ENCODE measurements at regions not wholly inside any gene's neighbourhood (a gene's known extent, or its start where the extent isn't known, plus 50 kb on each side); places are given as distances from the start of the nearest gene placed in this dataset.

GRCh38 chr20:57940868-57941522 is 231.2 kb upstream of the PMEPA1 start:
- no TSS peak for BruUV-seq (replicated peaks)
- Histone ChIP-seq H3K4me3 (replicated peaks in 1 of 2; ENCODE audit: low read depth in 1 of 2, low read length in 2 of 2) (no peak overlapping the region), H3K9ac (ENCODE audit: low read length) (no peak overlapping the region), H3K27me3 (ENCODE audit: insufficient read depth, low read length) (peaks cover 35% of the 10 kb centered on the region; the same call in 1 of the 2 replicates), H3K79me2 (ENCODE audit: insufficient read depth, low read length) (no peaks in the 10 kb centered on the region), H2AFZ (ENCODE audit: low read depth, low read length, poor library complexity, severe bottlenecking) (no peak overlapping the region), H4K20me1 (ENCODE audit: insufficient read depth) (no peaks in the 10 kb centered on the region), H3K9me3 (ENCODE audit: control insufficient read depth in 1 of 2, insufficient read depth in 1 of 2, low read depth in 1 of 2, low read length in 2 of 2) (no peaks in the 10 kb centered on the region), H3K36me3 (ENCODE audit: control insufficient read depth in 1 of 2, insufficient read depth in 2 of 2, low read length in 2 of 2) (no peaks in the 10 kb centered on the region), H3K4me1 (ENCODE audit: control insufficient read depth in 1 of 2, insufficient read depth in 2 of 2, low read length in 2 of 2) (no peaks in the 10 kb centered on the region), H3K9me2 (ENCODE audit: insufficient read depth) (no peaks in the 10 kb centered on the region), H3K27ac (ENCODE audit: low read depth, low read length) (no peak overlapping the region), H3K4me2 (ENCODE audit: low read length) (no peak overlapping the region)
- ChIA-PET CTCF (no interaction called here), RAD21 (ENCODE audit: low non-redundant PET in 1 of 2, low total read pairs in 2 of 2, uncharacterized antibody in 2 of 2, unreplicated experiment in 2 of 2) (no interaction called here), POLR2A (interaction anchor here (0.6 kb wide), 1 partner anchor 140 kb away, joined by 3 read pairs; no protein-coding TSS in a partner anchor)
- no peak for TF ChIP-seq JUND (IDR thresholded peaks at IDR 0.05)
- no peak for TF ChIP-seq POLR2A (IDR thresholded peaks at IDR 0.05; ENCODE audit: borderline replicate concordance, extremely low read depth, insufficient read depth, insufficient read length)
- no peak for TF ChIP-seq ZBTB33 (IDR thresholded peaks at IDR 0.05; ENCODE audit: extremely low read depth, insufficient replicate concordance, low read length)
- TF ChIP-seq YY1 (IDR thresholded peaks at IDR 0.05; ENCODE audit: extremely low read depth, insufficient replicate concordance, low read depth, low read length) = no peak
- TF ChIP-seq SIN3A (IDR thresholded peaks at IDR 0.05; ENCODE audit: low read depth) = no peak
- TF ChIP-seq SP1 (IDR thresholded peaks at IDR 0.05; ENCODE audit: low read depth) = no peak
- no peak for TF ChIP-seq ZNF274 (IDR thresholded peaks at IDR 0.05; ENCODE audit: low read depth, low read length)
- no peak for TF ChIP-seq CTCF (IDR thresholded peaks at IDR 0.05 in 2 of 3, conservative IDR thresholded peaks at IDR 0.05 in 1 of 3; ENCODE audit: borderline replicate concordance in 1 of 3, insufficient read depth in 1 of 3, low read depth in 2 of 3, low read length in 2 of 3)
- TF ChIP-seq RAD21 (IDR thresholded peaks at IDR 0.05; ENCODE audit: low read depth) = no peak
- no peak for TF ChIP-seq MAX (IDR thresholded peaks at IDR 0.05)
- no peak for TF ChIP-seq TCF7L2 (IDR thresholded peaks at IDR 0.05; ENCODE audit: borderline replicate concordance, extremely low read depth, insufficient read depth, insufficient read length)
- no peak for TF ChIP-seq FOSL1 (IDR thresholded peaks at IDR 0.05; ENCODE audit: low read depth)
- no peak for TF ChIP-seq REST (IDR thresholded peaks at IDR 0.05; ENCODE audit: low read depth)
- no peak for TF ChIP-seq POLR2AphosphoS5 (IDR thresholded peaks at IDR 0.05; ENCODE audit: low read depth, low read length)
- no peak for TF ChIP-seq ATF3 (IDR thresholded peaks at IDR 0.05)
- no peak for TF ChIP-seq ZFX (IDR thresholded peaks at IDR 0.05)
- no peak for TF ChIP-seq SRF (IDR thresholded peaks at IDR 0.05; ENCODE audit: low read depth)
- ATAC-seq = no peak
- no peak for DNase-seq (ENCODE audit: low read depth, low spot score)
- intact Hi-C loops (cut with micrococcal nuclease) = no loop called here

All from HCT116 (cell line).